PC-9 (cell line): ENCODE measurements at regions not wholly inside any gene's neighbourhood (a gene's known extent, or its start where the extent isn't known, plus 50 kb on each side); places are given as distances from the start of the nearest gene placed in this dataset. TPM values are rescaled to one million over a fixed set of nuclear protein-coding genes. Genes with fewer than 3 reads are reported as not detected.

Source experiments
- BruUV-seq: library from RNA; stranded (reverse); fragments of 400-500 nt; replicated peaks from 2 replicates; lab custom pipeline; 2021; lab: Mats Ljungman, UMichigan
- CTCF ChIA-PET: fragments of 300-600 bp; sonication (Branson Sonifier 250); formaldehyde crosslinking; loops from one replicate; lab custom pipeline; 2022; ENCODE audit warnings: antibody characterized with exemption; lab: Charles Lee
- POLR2A ChIA-PET: fragments of 300-600 bp; sonication (Branson Sonifier 250); formaldehyde crosslinking; loops from one replicate; lab custom pipeline; 2022; ENCODE audit warnings: antibody characterized with exemption; ENCODE audit not compliant: unreplicated experiment; lab: Charles Lee
- DNase-seq, 2 experiments: peaks; one replicate each; pipeline versions ENCODE4 v3.0.0 to v3.0.0-alpha.2; 2015 to 2022; ENCODE audit warnings: mixed read lengths in 1 of 2
- H2AFZ ChIP-seq: fragments of 200-600 bp; sonication (generic); 2 replicates; pipeline ENCODE4 v1.8.1; 2017; ENCODE audit warnings: antibody characterized with exemption
- H3F3A ChIP-seq: fragments of 200-600 bp; sonication (generic); 2 replicates; pipeline ENCODE4 v1.8.1; 2017; ENCODE audit warnings: antibody characterized with exemption, mild to moderate bottlenecking, low read depth; ENCODE audit not compliant: insufficient read depth
- H3K27ac ChIP-seq: fragments of 200-600 bp; sonication (generic); 2 replicates; pipeline ENCODE4 v1.6.1; 2016; ENCODE audit warnings: mixed run types
- H3K27me3 ChIP-seq: fragments of 200-600 bp; sonication (generic); 2 replicates; pipeline ENCODE4 v1.6.1; 2016; ENCODE audit warnings: low read depth, mixed run types; ENCODE audit not compliant: insufficient read depth
- H3K36me3 ChIP-seq: fragments of 200-600 bp; sonication (generic); 2 replicates; pipeline ENCODE4 v1.6.1; 2016; ENCODE audit warnings: low read depth, mixed run types
- H3K4me1 ChIP-seq: fragments of 200-600 bp; sonication (generic); replicated peaks from 2 replicates; pipeline ENCODE4 v1.6.1; 2016; ENCODE audit warnings: mixed run types; ENCODE audit not compliant: insufficient read depth
- H3K4me2 ChIP-seq: fragments of 200-600 bp; sonication (generic); 2 replicates; pipeline ENCODE4 v1.6.1; 2017; ENCODE audit warnings: mixed run types
- H3K4me3 ChIP-seq: fragments of 200-600 bp; sonication (generic); 2 replicates; pipeline ENCODE4 v1.6.1; 2016; ENCODE audit warnings: mixed run types
- H3K79me2 ChIP-seq: fragments of 200-600 bp; sonication (generic); 2 replicates; pipeline ENCODE4 v1.6.1; 2017; ENCODE audit warnings: low read depth, mixed run types
- H3K9me2 ChIP-seq: fragments of 200-600 bp; sonication (generic); 2 replicates; pipeline ENCODE4 v1.8.1; 2017; ENCODE audit warnings: mild to moderate bottlenecking; ENCODE audit not compliant: insufficient read depth
- H3K9me3 ChIP-seq: fragments of 200-600 bp; sonication (generic); 2 replicates; pipeline ENCODE4 v1.8.1; 2016; ENCODE audit warnings: low read depth; ENCODE audit not compliant: insufficient read depth
- H4K20me1 ChIP-seq: fragments of 200-600 bp; sonication (generic); 2 replicates; pipeline ENCODE4 v1.8.1; 2017; ENCODE audit not compliant: insufficient read depth
- EZH2 ChIP-seq: fragments of 200-600 bp; sonication (generic); IDR thresholded peaks from 2 replicates; pipeline ENCODE4 v1.8.0; 2017; ENCODE audit warnings: antibody characterized with exemption, low read depth
- intact Hi-C: fragments of 100-400 bp; cut with micrococcal nuclease; formaldehyde crosslinking; loops from one replicate; pipeline ENCODE4 v1.10.0; 2022; ENCODE audit not compliant: unreplicated experiment
- microRNA-seq: library from miRNA; unstranded; fragments of <30 nt; microRNA quantifications from one replicate; pipeline ENCODE4 v1.2.0, GENCODE V29; 2021; ENCODE audit warnings: borderline number of aligned reads, borderline replicate concordance
- TF ChIP-seq, protein P1 (sequence below): fragments of 200-600 bp; sonication (generic); conservative IDR thresholded peaks from 2 replicates; pipeline ENCODE4 v1.6.1; 2017; ENCODE audit warnings: mixed run types, antibody characterized with exemption, mild to moderate bottlenecking, moderate library complexity

DNA sequence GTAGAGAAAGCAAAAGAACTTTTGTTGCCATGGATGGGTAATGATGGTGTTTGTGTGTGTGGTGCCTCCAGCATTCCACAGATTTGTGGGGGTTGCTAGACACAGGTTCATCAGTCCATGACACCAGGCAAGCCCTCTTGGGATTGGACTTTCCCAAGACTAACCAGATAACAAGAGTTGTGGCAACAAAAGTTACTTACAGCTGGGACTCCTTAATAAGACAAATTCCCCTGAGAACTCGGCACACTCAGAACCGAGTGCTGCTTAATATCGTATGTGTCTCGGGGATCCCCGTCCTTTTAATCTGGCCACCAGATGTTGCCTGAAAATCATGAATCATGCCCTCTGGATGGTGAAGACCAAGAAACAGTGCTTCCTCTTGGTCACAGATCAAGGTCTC is 193.3 kb downstream of the AJAP1 start:
- no peaks in the 10 kb centered on the region for H3K4me1 ChIP-seq
- TF ChIP-seq EZH2: no peak
- TF ChIP-seq, protein P1, sequence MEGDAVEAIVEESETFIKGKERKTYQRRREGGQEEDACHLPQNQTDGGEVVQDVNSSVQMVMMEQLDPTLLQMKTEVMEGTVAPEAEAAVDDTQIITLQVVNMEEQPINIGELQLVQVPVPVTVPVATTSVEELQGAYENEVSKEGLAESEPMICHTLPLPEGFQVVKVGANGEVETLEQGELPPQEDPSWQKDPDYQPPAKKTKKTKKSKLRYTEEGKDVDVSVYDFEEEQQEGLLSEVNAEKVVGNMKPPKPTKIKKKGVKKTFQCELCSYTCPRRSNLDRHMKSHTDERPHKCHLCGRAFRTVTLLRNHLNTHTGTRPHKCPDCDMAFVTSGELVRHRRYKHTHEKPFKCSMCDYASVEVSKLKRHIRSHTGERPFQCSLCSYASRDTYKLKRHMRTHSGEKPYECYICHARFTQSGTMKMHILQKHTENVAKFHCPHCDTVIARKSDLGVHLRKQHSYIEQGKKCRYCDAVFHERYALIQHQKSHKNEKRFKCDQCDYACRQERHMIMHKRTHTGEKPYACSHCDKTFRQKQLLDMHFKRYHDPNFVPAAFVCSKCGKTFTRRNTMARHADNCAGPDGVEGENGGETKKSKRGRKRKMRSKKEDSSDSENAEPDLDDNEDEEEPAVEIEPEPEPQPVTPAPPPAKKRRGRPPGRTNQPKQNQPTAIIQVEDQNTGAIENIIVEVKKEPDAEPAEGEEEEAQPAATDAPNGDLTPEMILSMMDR: no peak
- no TSS peak for BruUV-seq

More for the DNA sequence above, 193.3 kb downstream of the AJAP1 start:
- Histone ChIP-seq H3K4me3 (no peak overlapping the region), H3K4me2 (no peak overlapping the region), H3K79me2 (no peaks in the 10 kb centered on the region), H3F3A (no peaks in the 10 kb centered on the region), H3K27me3 (no peaks in the 10 kb centered on the region), H3K27ac (no peak overlapping the region), H4K20me1 (no peaks in the 10 kb centered on the region), H3K9me2 (no peaks in the 10 kb centered on the region), H2AFZ (no peak overlapping the region), H3K9me3 (no peaks in the 10 kb centered on the region), H3K36me3 (no peaks in the 10 kb centered on the region)
- intact Hi-C loops: no loop called here
- POLR2A ChIA-PET: no interaction called here
- DNase-seq: no peak
- CTCF ChIA-PET: no interaction called here

Small RNAs in the stretch of these regions (microRNA-seq; reads per million reads assigned to microRNA genes)
- gene MIR4417: not detected
